Panc1 (cell line): ENCODE measurements at regions not wholly inside any gene's neighbourhood (a gene's known extent, or its start where the extent isn't known, plus 50 kb on each side); places are given as distances from the start of the nearest gene placed in this dataset.
A peak's percentile ranks its signal among the peaks of the same experiment; 100 is the strongest.

Experiments used
- ATAC-seq: fragments of 200-7000 bp; cut with Tn5 transposase; 2 replicates; pipeline ENCODE4 v1.9.1; 2020; ENCODE audit warnings: mild to moderate bottlenecking, moderate library complexity
- BruUV-seq: library from RNA; stranded (reverse); fragments of 400-500 nt; replicated peaks from 2 replicates; lab custom pipeline; 2021; lab: Mats Ljungman, UMichigan
- CTCF ChIA-PET: fragments of 300-600 bp; sonication (Branson Sonifier 250); formaldehyde crosslinking; loops from one replicate; lab custom pipeline; 2022; ENCODE audit warnings: antibody characterized with exemption; lab: Charles Lee
- POLR2A ChIA-PET: fragments of 300-600 bp; sonication (Branson Sonifier 250); formaldehyde crosslinking; loops from one replicate; lab custom pipeline; 2022; ENCODE audit warnings: antibody characterized with exemption; lab: Charles Lee
- DNase-seq: peaks from one replicate; pipeline ENCODE4 v3.0.0-alpha.2; 2010; ENCODE audit warnings: low read depth, low spot score
- H3K27ac ChIP-seq: 2 replicates; pipeline ENCODE4 v1.5.1; 2011; ENCODE audit warnings: mild to moderate bottlenecking, low read length, inconsistent platforms
- H3K27me3 ChIP-seq: fragments of 200-500 bp; sonication (Bioruptor generic); 2 replicates; pipeline ENCODE4 v1.6.0; 2014; ENCODE audit warnings: low read length, inconsistent platforms; ENCODE audit not compliant: control insufficient read depth, insufficient read depth
- H3K36me3 ChIP-seq: fragments of 200-500 bp; sonication (Bioruptor generic); 2 replicates; pipeline ENCODE4 v1.5.1; 2014; ENCODE audit warnings: inconsistent platforms, mild to moderate bottlenecking, low read length, moderate library complexity; ENCODE audit not compliant: control insufficient read depth, insufficient read depth
- H3K4me1 ChIP-seq: 2 replicates; pipeline ENCODE4 v1.5.1; 2011; ENCODE audit warnings: inconsistent platforms, mild to moderate bottlenecking, low read length, moderate library complexity; ENCODE audit not compliant: control insufficient read depth, insufficient read depth
- H3K4me3 ChIP-seq, 2 experiments: 2 replicates each; pipeline ENCODE4 v1.5.1; 2011 to 2012; ENCODE audit warnings: low read depth in 2 of 2, low read length in 2 of 2, mild to moderate bottlenecking in 2 of 2, inconsistent platforms in 1 of 2, moderate library complexity in 1 of 2
- H3K9me3 ChIP-seq: fragments of 200-500 bp; sonication (Bioruptor generic); 2 replicates; pipeline ENCODE4 v1.5.1; 2014; ENCODE audit warnings: low read depth, mild to moderate bottlenecking, inconsistent platforms, low read length, moderate library complexity; ENCODE audit not compliant: control insufficient read depth, insufficient read depth
- CTCF ChIP-seq: fragments of 450-650 bp; IDR thresholded peaks from 2 replicates; pipeline ENCODE4 v1.5.1; 2017; ENCODE audit warnings: mild to moderate bottlenecking
- POLR2AphosphoS5 ChIP-seq: IDR thresholded peaks from 2 replicates; pipeline ENCODE4 v1.6.1; 2012; ENCODE audit warnings: mild to moderate bottlenecking, low read depth, low read length, moderate library complexity
- REST ChIP-seq, 2 experiments: IDR thresholded peaks; 2 replicates each; pipeline ENCODE4 v1.6.1; 2011 to 2012; ENCODE audit warnings: low read depth in 2 of 2, control low read depth in 1 of 2, low read length in 1 of 2, mild to moderate bottlenecking in 1 of 2, moderate library complexity in 1 of 2; ENCODE audit not compliant: insufficient read depth in 1 of 2
- SIN3A ChIP-seq: IDR thresholded peaks from 2 replicates; pipeline ENCODE4 v1.6.1; 2012; ENCODE audit warnings: low read depth, mild to moderate bottlenecking, low read length, moderate library complexity, borderline replicate concordance; ENCODE audit not compliant: insufficient read depth
- TCF7L2 ChIP-seq: IDR thresholded peaks from 2 replicates; pipeline ENCODE4 v1.6.1; 2011; ENCODE audit warnings: mild to moderate bottlenecking, low read depth, low read length, inconsistent platforms
- in situ Hi-C: cut with HindIII; loops from 2 replicates; pipeline ENCODE4 v1.10.0; 2016; ENCODE audit warnings: low sequenced_read_pairs, low pct_unique_long_range_greater_than_20kb
- intact Hi-C: fragments of 100-400 bp; cut with micrococcal nuclease; formaldehyde crosslinking; loops from one replicate; pipeline ENCODE4 v1.10.0; 2022; ENCODE audit not compliant: unreplicated experiment

- in situ Hi-C loops = no loop called here
- H3K27ac ChIP-seq = no peak overlapping the region
- CTCF ChIA-PET = no interaction called here
- ATAC-seq (no peak), DNase-seq (no peak)
- no peaks in the 10 kb centered on the region for H3K4me1 ChIP-seq
- intact Hi-C loops = no loop called here
- no peak for TF ChIP-seq POLR2AphosphoS5
- no peaks in the 10 kb centered on the region for H3K9me3 ChIP-seq
- no TSS peak for BruUV-seq
- POLR2A ChIA-PET = no interaction called here
- H3K27me3 ChIP-seq = no peaks in the 10 kb centered on the region; the same call in 1 of the 2 replicates
- H3K4me3 ChIP-seq = no peak overlapping the region
- H3K36me3 ChIP-seq = no peaks in the 10 kb centered on the region
Observed at GRCh38 chr17:51425773-51426172, 165.4 kb downstream of the UTP18 start.

GRCh38 chr17:51427323-51427811, 167.0 kb downstream of the UTP18 start:
- POLR2A ChIA-PET = no interaction called here
- no TSS peak for BruUV-seq

More at GRCh38 chr17:51427323-51427811, 167.0 kb downstream of the UTP18 start:
- H3K4me3 ChIP-seq = no peak overlapping the region
- no peaks in the 10 kb centered on the region for H3K36me3 ChIP-seq
- TF ChIP-seq SIN3A (no peak), CTCF (no peak), TCF7L2 (no peak), POLR2AphosphoS5 (no peak), REST (IDR thresholded peaks at IDR 0.05; ENCODE audit: insufficient read depth in 1 of 2, low read depth in 2 of 2, low read length in 1 of 2) (no peak)
- no peak for DNase-seq
- ATAC-seq = 0 out of 2 replicates have a peak, but pooled peaks have one; percentile 51
- no peaks in the 10 kb centered on the region for H3K4me1 ChIP-seq
- no peaks in the 10 kb centered on the region for H3K9me3 ChIP-seq
- intact Hi-C loops (no loop called here), in situ Hi-C loops (no loop called here)
- CTCF ChIA-PET = no interaction called here
- H3K27me3 ChIP-seq = no peaks in the 10 kb centered on the region; the same call in 1 of the 2 replicates
- H3K27ac ChIP-seq = no peak overlapping the region
